Fibroblast of skin of right quadriceps (primary cell): ENCODE measurements at regions not wholly inside any gene's neighbourhood (a gene's known extent, or its start where the extent isn't known, plus 50 kb on each side); places are given as distances from the start of the nearest gene placed in this dataset.

ENCODE experiments used
- DNase-seq: peaks from one replicate; pipeline ENCODE4 v3.0.0-alpha.2; 2013

- DNase-seq, result no peak
These were observed 467.4 kb upstream of the MPDZ start for GRCh38 chr9:13746876-13747275.

GRCh38 chr9:13744261-13744901, 464.9 kb upstream of the MPDZ start:
- no peak for DNase-seq

- DNase-seq, result no peak
These were observed 458.4 kb upstream of the MPDZ start for GRCh38 chr9:13737885-13738284.

GRCh38 chr9:13735181-13735580, 455.7 kb upstream of the MPDZ start:
- no peak for DNase-seq

- DNase-seq, result no peak
These were observed 455.1 kb upstream of the MPDZ start for GRCh38 chr9:13734601-13735000.

GRCh38 chr9:13732290-13732689, 452.8 kb upstream of the MPDZ start:
- no peak for DNase-seq

GRCh38 chr9:13731637-13732036, 452.1 kb upstream of the MPDZ start:
- DNase-seq, result no peak

GRCh38 chr9:13729955-13730354, 450.5 kb upstream of the MPDZ start:
- DNase-seq, result no peak

GRCh38 chr9:13728917-13729811, 449.7 kb upstream of the MPDZ start:
- DNase-seq, result peak; percentile 26

GRCh38 chr9:13728131-13728530, 448.6 kb upstream of the MPDZ start:
- no peak for DNase-seq

GRCh38 chr9:13726746-13727145, 447.3 kb upstream of the MPDZ start:
- DNase-seq, result no peak

- DNase-seq, result no peak
These were observed 446.0 kb upstream of the MPDZ start for GRCh38 chr9:13725516-13725915.

- DNase-seq, result peak; percentile 79
These were observed 442.2 kb upstream of the MPDZ start for GRCh38 chr9:13721481-13722235.

- peak; percentile 82 for DNase-seq
These were observed 440.6 kb upstream of the MPDZ start for GRCh38 chr9:13719981-13720676.

GRCh38 chr9:13719446-13719845, 440.0 kb upstream of the MPDZ start:
- peak; percentile 26 for DNase-seq

- peak; percentile 64 for DNase-seq
These were observed 439.0 kb upstream of the MPDZ start for GRCh38 chr9:13718539-13718938.

- peak; percentile 53 for DNase-seq
These were observed 438.6 kb upstream of the MPDZ start for GRCh38 chr9:13718086-13718485.

GRCh38 chr9:13717322-13718054, 438.0 kb upstream of the MPDZ start:
- peak; percentile 57 for DNase-seq

GRCh38 chr9:13716601-13717321, 437.3 kb upstream of the MPDZ start:
- peak; percentile 5 for DNase-seq

- DNase-seq, result no peak
These were observed 436.6 kb upstream of the MPDZ start for GRCh38 chr9:13716090-13716489.

- DNase-seq, result no peak
These were observed 435.9 kb upstream of the MPDZ start for GRCh38 chr9:13715430-13715829.
